ENCODE measurements at regions not wholly inside any gene's neighbourhood (a gene's known extent, or its start where the extent isn't known, plus 50 kb on each side); places are given as distances from the start of the nearest gene placed in this dataset.
"Not testable (repeated sequence)": the region's sequence is repeated elsewhere in the genome, so short reads cannot be mapped to it uniquely, and the experiment has no call there.

GRCh38 chr21:34279883-34280282 lies 83.9 kb upstream of the KCNE2 start:
- intact Hi-C loops (cut with DNase I; ENCODE audit: low total_unique reads) (no loop called here), in situ Hi-C loops (cut with MboI; ENCODE audit: low pct_ligation_motif_present in 1 of 4, low pct_unique_long_range_greater_than_20kb in 1 of 4, low sequenced_read_pairs in 3 of 4) (no loop called here)
- Histone ChIP-seq H3K36me3 (no peaks in the 10 kb centered on the region), H3K27me3 (no peaks in the 10 kb centered on the region), H3K4me3 (no peak overlapping the region), H3K9me3 (no peaks in the 10 kb centered on the region), H3K4me1 (peaks cover 0 to 14% (median 0%) of the 10 kb centered on the region in 4 donors), H3K27ac (no peak overlapping the region)
- TF ChIP-seq CTCF (IDR thresholded peaks at IDR 0.05) (no peak), POLR2A (IDR thresholded peaks at IDR 0.05) (no peak)
- DNase-seq, result no peak
- 48 to 77% methylated on average over 3 of the region's 3 CpGs for WGBS, 2 donors (ENCODE audit: low coverage in 1 of 2)

- Histone ChIP-seq H3K9me3 (no peaks in the 10 kb centered on the region), H3K4me1 (peaks cover 0 to 14% (median 0%) of the 10 kb centered on the region in 4 donors), H3K4me3 (no peak overlapping the region), H3K27me3 (no peaks in the 10 kb centered on the region), H3K36me3 (no peaks in the 10 kb centered on the region), H3K27ac (peak overlapping the region in 2 of 4 donors; percentile 3 to 43)
- in situ Hi-C loops (cut with MboI; ENCODE audit: low pct_ligation_motif_present in 1 of 4, low pct_unique_long_range_greater_than_20kb in 1 of 4, low sequenced_read_pairs in 3 of 4) (no loop called here), intact Hi-C loops (cut with DNase I; ENCODE audit: low total_unique reads) (no loop called here)
- DNase-seq, result peak; percentile 9
- no peak for TF ChIP-seq POLR2A (IDR thresholded peaks at IDR 0.05)
- no peak for TF ChIP-seq EP300 (IDR thresholded peaks at IDR 0.05; ENCODE audit: low read depth)
- TF ChIP-seq POLR2AphosphoS5 (IDR thresholded peaks at IDR 0.05), result peak in 1 of 3 donors; percentile 24
- 62% methylated on average over 6 of the region's 6 CpGs; no CpG with 5 or more reads in 1 of the 2 donors for WGBS, 2 donors (ENCODE audit: low coverage in 1 of 2)
Observed at GRCh38 chr21:34280389-34280795, 83.4 kb upstream of the KCNE2 start.

GRCh38 chr21:34280959-34281358 lies 82.8 kb upstream of the KCNE2 start:
- peak overlapping the region in 2 of 4 donors; percentile 3 to 43 for H3K27ac ChIP-seq
- in situ Hi-C loops (cut with MboI; ENCODE audit: low pct_ligation_motif_present in 1 of 4, low pct_unique_long_range_greater_than_20kb in 1 of 4, low sequenced_read_pairs in 3 of 4), result no loop called here

DNA sequence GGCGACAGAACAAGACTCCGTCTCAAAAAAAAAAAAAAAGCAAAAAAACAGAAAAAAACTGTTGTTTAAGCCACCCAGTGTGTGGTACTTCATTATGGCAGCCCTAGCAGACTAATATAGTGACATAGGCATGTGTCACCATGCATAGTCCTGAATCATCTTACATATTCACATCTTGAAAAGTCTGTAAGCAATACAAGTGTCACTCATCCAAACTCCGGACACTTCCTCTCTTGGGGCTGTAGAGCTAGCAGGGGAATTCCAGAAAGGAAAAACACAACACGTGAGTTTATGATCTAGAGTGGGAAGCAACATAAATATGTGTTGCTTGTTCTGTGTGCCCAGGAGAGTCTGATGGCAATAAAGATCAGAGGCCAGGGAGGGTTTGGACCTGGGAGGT lies 81.6 kb upstream of the KCNE2 start:
- Histone ChIP-seq H3K36me3 (no peaks in the 10 kb centered on the region), H3K4me3 (no peak overlapping the region), H3K4me1 (peaks cover 0 to 14% (median 0%) of the 10 kb centered on the region in 4 donors), H3K27ac (no peak overlapping the region), H3K9me3 (no peaks in the 10 kb centered on the region), H3K27me3 (no peaks in the 10 kb centered on the region)
- WGBS, 2 donors (ENCODE audit: low coverage in 1 of 2), result 40 to 63% methylated on average over 3 to 4 of the region's 4 CpGs
- TF ChIP-seq POLR2A (IDR thresholded peaks at IDR 0.05) (no peak), CTCF (IDR thresholded peaks at IDR 0.05) (no peak), POLR2AphosphoS5 (IDR thresholded peaks at IDR 0.05) (no peak), EP300 (IDR thresholded peaks at IDR 0.05; ENCODE audit: low read depth) (no peak)
- in situ Hi-C loops (cut with MboI; ENCODE audit: low pct_ligation_motif_present in 1 of 4, low pct_unique_long_range_greater_than_20kb in 1 of 4, low sequenced_read_pairs in 3 of 4), result no loop called here
- intact Hi-C loops (cut with DNase I; ENCODE audit: low total_unique reads), result no loop called here
- DNase-seq, result no peak

More at GRCh38 chr21:34280959-34281358, 82.8 kb upstream of the KCNE2 start:
- Histone ChIP-seq H3K4me3 (no peak overlapping the region), H3K9me3 (no peaks in the 10 kb centered on the region), H3K27me3 (no peaks in the 10 kb centered on the region), H3K4me1 (peaks cover 0 to 14% (median 0%) of the 10 kb centered on the region in 4 donors), H3K36me3 (no peaks in the 10 kb centered on the region)
- WGBS, 2 donors (ENCODE audit: low coverage in 1 of 2), result 70 to 83% methylated on average over 2 to 9 of the region's 9 CpGs
- intact Hi-C loops (cut with DNase I; ENCODE audit: low total_unique reads), result no loop called here
- TF ChIP-seq POLR2AphosphoS5 (IDR thresholded peaks at IDR 0.05) (no peak), EP300 (IDR thresholded peaks at IDR 0.05; ENCODE audit: low read depth) (no peak), CTCF (IDR thresholded peaks at IDR 0.05) (no peak), POLR2A (IDR thresholded peaks at IDR 0.05) (no peak)
- no peak for DNase-seq

DNA sequence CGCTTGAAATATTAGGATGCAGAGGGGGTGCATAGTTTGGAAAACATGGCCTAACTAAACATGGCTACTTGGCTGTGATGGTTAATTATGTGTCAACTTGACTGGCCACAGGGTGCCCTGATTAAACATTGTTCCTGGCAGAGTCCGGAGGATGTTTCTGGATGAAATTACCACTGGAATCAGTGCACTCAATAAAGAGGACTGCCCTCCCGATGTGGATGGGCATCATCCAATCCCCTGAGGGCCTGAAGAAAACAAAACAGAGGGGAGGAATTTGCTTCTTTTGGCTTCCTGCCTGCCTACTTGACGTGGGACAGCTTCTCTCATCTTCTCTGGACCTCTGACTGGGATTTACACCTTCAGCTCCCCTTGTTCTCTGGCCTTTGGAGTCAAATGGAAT lies 79.1 kb upstream of the KCNE2 start:
- no peak overlapping the region for H3K4me3 ChIP-seq
- H3K9me3 ChIP-seq, result peaks cover 0 to 7% of the 10 kb centered on the region in 2 donors
- H3K27me3 ChIP-seq, result no peaks in the 10 kb centered on the region
- H3K4me1 ChIP-seq, result peaks cover 0 to 14% (median 0%) of the 10 kb centered on the region in 4 donors
- DNase-seq, result no peak
- no peak overlapping the region for H3K27ac ChIP-seq
- 60 to 89% methylated on average over 1 to 4 of the region's 4 CpGs for WGBS, 2 donors (ENCODE audit: low coverage in 1 of 2)
- intact Hi-C loops (cut with DNase I; ENCODE audit: low total_unique reads), result no loop called here
- H3K36me3 ChIP-seq, result no peaks in the 10 kb centered on the region
- TF ChIP-seq POLR2AphosphoS5 (IDR thresholded peaks at IDR 0.05) (no peak), CTCF (IDR thresholded peaks at IDR 0.05) (no peak), EP300 (IDR thresholded peaks at IDR 0.05; ENCODE audit: low read depth) (no peak), POLR2A (IDR thresholded peaks at IDR 0.05) (no peak)
- in situ Hi-C loops (cut with MboI; ENCODE audit: low pct_ligation_motif_present in 1 of 4, low pct_unique_long_range_greater_than_20kb in 1 of 4, low sequenced_read_pairs in 3 of 4), result no loop called here

GRCh38 chr21:34288042-34288441 lies 75.8 kb upstream of the KCNE2 start:
- intact Hi-C loops (cut with DNase I; ENCODE audit: low total_unique reads); H3K9me3 ChIP-seq; in situ Hi-C loops (cut with MboI; ENCODE audit: low pct_ligation_motif_present in 1 of 4, low pct_unique_long_range_greater_than_20kb in 1 of 4, low sequenced_read_pairs in 3 of 4); H3K4me3 ChIP-seq; H3K27me3 ChIP-seq; H3K27ac ChIP-seq; H3K36me3 ChIP-seq; DNase-seq; H3K4me1 ChIP-seq: not testable (repeated sequence)
